GM12878 (cell line): ENCODE measurements at regions not wholly inside any gene's neighbourhood (a gene's known extent, or its start where the extent isn't known, plus 50 kb on each side); places are given as distances from the start of the nearest gene placed in this dataset.

Experiments
- ATAC-seq: fragments of 200-7000 bp; cut with Tn5 transposase; 3 replicates; pipeline ENCODE4 v1.9.1; 2020; ENCODE audit warnings: mild to moderate bottlenecking, moderate library complexity
- BruUV-seq: library from RNA; stranded (reverse); fragments of 400-500 nt; replicated peaks from 2 replicates; lab custom pipeline; 2021; lab: Mats Ljungman, UMichigan
- CTCF ChIA-PET: fragments of 300-600 bp; sonication (Branson Sonifier 250); formaldehyde crosslinking; extraction: SDS; loops from one replicate; lab custom pipeline; 2021; ENCODE audit warnings: inconsistent platforms; lab: Yijun Ruan, JAX
- POLR2A ChIA-PET: fragments of 350-600 bp; formaldehyde crosslinking; extraction: SDS; loops from one replicate; lab custom pipeline; 2021; ENCODE audit warnings: inconsistent platforms; lab: Charles Lee
- RAD21 ChIA-PET: fragments of 300-600 bp; sonication (Branson Sonifier 250); formaldehyde crosslinking; loops from one replicate; lab custom pipeline; 2023; ENCODE audit warnings: antibody characterized with exemption; ENCODE audit not compliant: unreplicated experiment; lab: Charles Lee
- SMC1A ChIA-PET: fragments of 300-600 bp; sonication (Branson Sonifier 250); formaldehyde crosslinking; loops from one replicate; lab custom pipeline; 2023; ENCODE audit not compliant: unreplicated experiment, uncharacterized antibody; lab: Charles Lee
- DNase-seq: peaks from one replicate; pipeline ENCODE4 v3.0.0-alpha.2; 2011; ENCODE audit warnings: low read depth, low spot score
- FAIRE-seq: peaks from 3 replicates; lab custom pipeline; 2011; peaks lifted over from hg19 to GRCh38; lab: Jason Lieb, UNC
- H2AFZ ChIP-seq: 2 replicates; pipeline ENCODE4 v1.6.0; 2011; ENCODE audit warnings: low read depth, low read length, control low read depth; ENCODE audit not compliant: control insufficient read depth
- H3K27ac ChIP-seq: 2 replicates; pipeline ENCODE4 v1.5.1; 2011; ENCODE audit warnings: control low read depth; ENCODE audit not compliant: control insufficient read depth, insufficient read depth
- H3K27me3 ChIP-seq, 2 experiments: replicated peaks in 1 of 2; 2 replicates each; pipeline versions ENCODE4 v1.6.0 to v1.6.1; 2011; ENCODE audit warnings: low read length in 1 of 2; ENCODE audit not compliant: control insufficient read depth in 2 of 2, insufficient read depth in 2 of 2
- H3K36me3 ChIP-seq, 2 experiments: 2 replicates each; pipeline ENCODE4 v1.5.1; 2011; ENCODE audit warnings: low read length in 1 of 2; ENCODE audit not compliant: control insufficient read depth in 2 of 2, insufficient read depth in 2 of 2
- H3K4me1 ChIP-seq: 2 replicates; pipeline ENCODE4 v1.6.1; 2011; ENCODE audit warnings: mild to moderate bottlenecking, low read length, moderate library complexity, mixed read lengths; ENCODE audit not compliant: control insufficient read depth, insufficient read depth
- H3K4me2 ChIP-seq: 2 replicates; pipeline ENCODE4 v1.6.0; 2011; ENCODE audit warnings: control low read depth; ENCODE audit not compliant: control insufficient read depth, insufficient read depth
- H3K4me3 ChIP-seq: fragments of 200-600 bp; sonication (generic); 2 replicates; pipeline ENCODE4 v1.5.1; 2016
- H3K79me2 ChIP-seq: 2 replicates; pipeline ENCODE4 v1.6.0; 2011; ENCODE audit warnings: low read length; ENCODE audit not compliant: control insufficient read depth, insufficient read depth
- H3K9ac ChIP-seq: 2 replicates; pipeline ENCODE4 v1.8.0; 2011; ENCODE audit warnings: low read length, control low read depth, mixed read lengths; ENCODE audit not compliant: control insufficient read depth, insufficient read depth
- H3K9me3 ChIP-seq: replicated peaks from 3 replicates; pipeline ENCODE4 v1.5.1; 2011; ENCODE audit warnings: mild to moderate bottlenecking, low read length; ENCODE audit not compliant: control insufficient read depth, insufficient read depth
- H4K20me1 ChIP-seq: 2 replicates; pipeline ENCODE4 v1.6.0; 2011; ENCODE audit not compliant: control insufficient read depth, insufficient read depth
- CREB1 ChIP-seq: IDR thresholded peaks from 2 replicates; pipeline ENCODE4 v1.6.1; 2012; ENCODE audit warnings: low read depth, mild to moderate bottlenecking, inconsistent platforms
- CREM ChIP-seq: IDR thresholded peaks from 2 replicates; pipeline ENCODE4 v1.6.1; 2014; ENCODE audit warnings: antibody characterized with exemption, low read depth
- EED ChIP-seq: sonication (generic); IDR thresholded peaks from 2 replicates; pipeline ENCODE4 v1.6.1; 2016; ENCODE audit warnings: antibody characterized with exemption, low read depth
- GABPA ChIP-seq: IDR thresholded peaks from 2 replicates; pipeline ENCODE4 v1.6.1; 2014; ENCODE audit warnings: antibody characterized with exemption, low read depth, mild to moderate bottlenecking, inconsistent platforms
- MEF2B ChIP-seq: fragments of 450-650 bp; IDR thresholded peaks from 2 replicates; pipeline ENCODE4 v1.6.1; 2018; ENCODE audit warnings: mild to moderate bottlenecking, moderate library complexity; ENCODE audit not compliant: partially characterized antibody, poor library complexity, severe bottlenecking
- MYB ChIP-seq: fragments of 150-350 bp; IDR thresholded peaks from 2 replicates; pipeline ENCODE4 v1.6.1; 2014; ENCODE audit warnings: mild to moderate bottlenecking, low read depth, low read length, borderline replicate concordance
- NR2C2 ChIP-seq: IDR thresholded peaks from 2 replicates; pipeline ENCODE4 v1.6.1; 2011; ENCODE audit warnings: borderline replicate concordance, low read depth; ENCODE audit not compliant: control insufficient read depth, insufficient read length
- POLR2AphosphoS2 ChIP-seq: IDR thresholded peaks from 2 replicates; pipeline ENCODE4 v1.6.1; 2011; ENCODE audit warnings: low read depth, mild to moderate bottlenecking, low read length, improper control_type of control experiment, moderate library complexity
- SIX5 ChIP-seq: IDR thresholded peaks from 2 replicates; pipeline ENCODE4 v1.6.1; 2011; ENCODE audit warnings: mild to moderate bottlenecking, low read depth, low read length, moderate library complexity; ENCODE audit not compliant: severe bottlenecking
- ZNF274 ChIP-seq: IDR thresholded peaks from one replicate; pipeline ENCODE4 v1.8.0; 2011; ENCODE audit not compliant: insufficient read length, insufficient read depth
- ZNF622 ChIP-seq: fragments of 450-650 bp; IDR thresholded peaks from 2 replicates; pipeline ENCODE4 v1.6.1; 2017; ENCODE audit warnings: mild to moderate bottlenecking, inconsistent platforms
- ZSCAN29 ChIP-seq: fragments of 450-650 bp; IDR thresholded peaks from 2 replicates; pipeline ENCODE4 v1.6.1; 2017; ENCODE audit warnings: mild to moderate bottlenecking, moderate library complexity
- in situ Hi-C: fragments of 300-500 bp; cut with MboI; formaldehyde crosslinking; loops from 9 replicates; pipeline ENCODE4 v1.14.3; 2018; ENCODE audit warnings: mixed read lengths
- intact Hi-C: fragments of 100-400 bp; cut with micrococcal nuclease; formaldehyde crosslinking; loops from one replicate; pipeline ENCODE4 v1.14.2; 2022; ENCODE audit not compliant: unreplicated experiment

GRCh38 chr6:113654396-113654795 is 202.7 kb upstream of the MARCKS start:
- Histone ChIP-seq H3K79me2 (no peaks in the 10 kb centered on the region), H3K27me3 (no peaks in the 10 kb centered on the region), H2AFZ (peak overlapping the region; percentile 51), H3K36me3 (no peaks in the 10 kb centered on the region), H3K4me1 (peaks cover 45% of the 10 kb centered on the region), H4K20me1 (no peaks in the 10 kb centered on the region), H3K27ac (peak overlapping the region; percentile 58; the same call in 1 of the 2 replicates), H3K9ac (no peak overlapping the region), H3K4me3 (no peak overlapping the region), H3K9me3 (no peaks in the 10 kb centered on the region; the same call in 2 of the 3 replicates), H3K4me2 (no peak overlapping the region)
- ChIA-PET POLR2A (no interaction called here), SMC1A (interaction anchor here (1.8 to 19.1 kb wide), 5 partner anchors 10 to 29 kb away, joined by 5 to 234 read pairs (median 9); no protein-coding TSS in a partner anchor), RAD21 (interaction anchor here (1.5 to 3.1 kb wide), 4 partner anchors 7 to 30 kb away, joined by 3 to 11 read pairs (median 8); no protein-coding TSS in a partner anchor), CTCF (interaction anchor here (1.2 to 2.2 kb wide), 3 partner anchors 8 to 350 kb away, joined by 3 to 9 read pairs (median 4); no protein-coding TSS in a partner anchor)
- intact Hi-C loops (no loop called here), in situ Hi-C loops (no loop called here)
- no peak for FAIRE-seq
- TF ChIP-seq ZSCAN29 (no peak), EED (no peak; the same call in 1 of the 2 replicates), MEF2B (no peak), NR2C2 (no peak), POLR2AphosphoS2 (no peak), MYB (no peak), ZNF622 (no peak), ZNF274 (no peak), CREB1 (no peak), GABPA (no peak), CREM (no peak), SIX5 (no peak)
- DNase-seq, result no peak
- no TSS peak for BruUV-seq
- no peak for ATAC-seq
